ENCODE measurements at regions not wholly inside any gene's neighbourhood (a gene's known extent, or its start where the extent isn't known, plus 50 kb on each side); places are given as distances from the start of the nearest gene placed in this dataset.
A peak's percentile ranks its signal among the peaks of the same experiment; 100 is the strongest.

DNA sequence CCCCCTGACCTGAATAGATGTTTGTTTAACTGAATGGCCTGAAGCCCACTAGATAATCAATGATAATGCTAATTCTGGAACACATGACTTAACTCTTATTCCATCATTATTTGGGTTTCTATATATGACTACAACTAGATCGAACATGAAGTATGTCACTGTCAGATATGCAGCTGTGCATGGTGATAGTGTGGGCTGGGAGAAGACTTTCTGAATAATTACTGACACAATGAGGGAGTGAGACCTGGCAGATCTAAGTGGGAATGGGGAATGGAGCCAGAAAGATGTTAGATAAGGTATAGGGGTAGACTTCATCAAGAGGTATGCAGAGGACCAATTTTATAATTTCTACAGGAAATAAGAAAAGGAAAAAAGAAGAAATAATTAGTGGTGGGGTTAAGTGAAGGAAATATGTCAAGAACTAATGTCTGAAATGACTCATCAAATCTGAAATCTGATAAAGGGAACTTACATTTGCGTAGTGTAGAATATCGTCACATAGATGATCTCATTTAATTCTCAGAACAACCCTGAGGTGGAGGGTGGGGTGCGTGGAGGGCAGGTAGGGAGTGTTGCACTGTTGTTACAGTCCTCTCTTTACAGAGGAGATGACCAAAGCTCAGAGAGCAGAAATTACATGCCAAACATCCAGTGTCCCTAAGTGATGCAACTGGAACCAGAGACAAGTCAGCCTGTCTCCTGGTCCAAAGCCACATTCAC is 68.2 kb upstream of the EED start:
- TF ChIP-seq, protein P1, sequence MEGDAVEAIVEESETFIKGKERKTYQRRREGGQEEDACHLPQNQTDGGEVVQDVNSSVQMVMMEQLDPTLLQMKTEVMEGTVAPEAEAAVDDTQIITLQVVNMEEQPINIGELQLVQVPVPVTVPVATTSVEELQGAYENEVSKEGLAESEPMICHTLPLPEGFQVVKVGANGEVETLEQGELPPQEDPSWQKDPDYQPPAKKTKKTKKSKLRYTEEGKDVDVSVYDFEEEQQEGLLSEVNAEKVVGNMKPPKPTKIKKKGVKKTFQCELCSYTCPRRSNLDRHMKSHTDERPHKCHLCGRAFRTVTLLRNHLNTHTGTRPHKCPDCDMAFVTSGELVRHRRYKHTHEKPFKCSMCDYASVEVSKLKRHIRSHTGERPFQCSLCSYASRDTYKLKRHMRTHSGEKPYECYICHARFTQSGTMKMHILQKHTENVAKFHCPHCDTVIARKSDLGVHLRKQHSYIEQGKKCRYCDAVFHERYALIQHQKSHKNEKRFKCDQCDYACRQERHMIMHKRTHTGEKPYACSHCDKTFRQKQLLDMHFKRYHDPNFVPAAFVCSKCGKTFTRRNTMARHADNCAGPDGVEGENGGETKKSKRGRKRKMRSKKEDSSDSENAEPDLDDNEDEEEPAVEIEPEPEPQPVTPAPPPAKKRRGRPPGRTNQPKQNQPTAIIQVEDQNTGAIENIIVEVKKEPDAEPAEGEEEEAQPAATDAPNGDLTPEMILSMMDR (IDR thresholded peaks at IDR 0.05; ENCODE audit: extremely low read depth, missing control alignments): no peak
- DNase-seq (ENCODE audit: low spot score): peak; percentile 48

DNA sequence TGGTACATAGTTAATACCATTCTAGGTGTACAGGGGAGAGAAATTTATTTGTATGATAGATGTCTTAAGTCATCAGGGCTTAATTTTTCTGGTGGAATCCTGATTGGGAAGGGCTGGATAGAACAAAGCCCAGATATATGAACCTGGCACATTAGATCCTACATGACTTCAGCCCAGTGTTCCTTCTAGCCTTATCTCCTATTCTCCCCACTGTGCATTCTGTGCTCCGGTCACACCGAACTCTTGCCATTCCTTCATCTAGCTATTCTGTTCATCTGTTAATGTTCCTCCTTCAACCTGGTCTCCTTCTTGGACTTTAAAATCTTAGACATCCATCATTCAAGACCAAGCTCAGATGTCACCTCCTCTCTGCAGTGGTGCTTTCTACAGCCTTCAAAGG is 68.9 kb upstream of the EED start:
- TF ChIP-seq, protein P1 (IDR thresholded peaks at IDR 0.05; ENCODE audit: extremely low read depth, missing control alignments): no peak
- DNase-seq (ENCODE audit: low spot score): no peak

DNA sequence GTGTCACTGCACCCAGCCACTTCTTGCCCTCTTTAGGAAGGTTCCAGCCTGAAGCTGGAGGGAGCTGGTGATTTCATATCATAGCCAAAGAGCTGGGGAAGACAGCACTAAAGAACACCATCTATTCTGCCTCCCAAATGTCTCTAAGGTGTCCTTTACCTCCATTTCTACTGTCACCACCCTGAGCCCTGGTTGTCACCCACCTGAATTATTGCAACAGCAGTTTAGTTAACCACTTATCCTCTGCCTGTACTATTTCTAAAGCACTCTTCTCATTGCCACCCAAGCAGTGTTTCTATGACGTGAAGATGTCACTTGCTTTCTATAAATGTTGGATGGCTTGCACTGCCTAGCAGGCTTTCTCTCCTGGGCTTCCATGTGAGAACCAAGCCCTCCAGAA is 69.4 kb upstream of the EED start:
- DNase-seq (ENCODE audit: low spot score): no peak
- TF ChIP-seq, protein P1 (IDR thresholded peaks at IDR 0.05; ENCODE audit: extremely low read depth, missing control alignments): no peak

DNA sequence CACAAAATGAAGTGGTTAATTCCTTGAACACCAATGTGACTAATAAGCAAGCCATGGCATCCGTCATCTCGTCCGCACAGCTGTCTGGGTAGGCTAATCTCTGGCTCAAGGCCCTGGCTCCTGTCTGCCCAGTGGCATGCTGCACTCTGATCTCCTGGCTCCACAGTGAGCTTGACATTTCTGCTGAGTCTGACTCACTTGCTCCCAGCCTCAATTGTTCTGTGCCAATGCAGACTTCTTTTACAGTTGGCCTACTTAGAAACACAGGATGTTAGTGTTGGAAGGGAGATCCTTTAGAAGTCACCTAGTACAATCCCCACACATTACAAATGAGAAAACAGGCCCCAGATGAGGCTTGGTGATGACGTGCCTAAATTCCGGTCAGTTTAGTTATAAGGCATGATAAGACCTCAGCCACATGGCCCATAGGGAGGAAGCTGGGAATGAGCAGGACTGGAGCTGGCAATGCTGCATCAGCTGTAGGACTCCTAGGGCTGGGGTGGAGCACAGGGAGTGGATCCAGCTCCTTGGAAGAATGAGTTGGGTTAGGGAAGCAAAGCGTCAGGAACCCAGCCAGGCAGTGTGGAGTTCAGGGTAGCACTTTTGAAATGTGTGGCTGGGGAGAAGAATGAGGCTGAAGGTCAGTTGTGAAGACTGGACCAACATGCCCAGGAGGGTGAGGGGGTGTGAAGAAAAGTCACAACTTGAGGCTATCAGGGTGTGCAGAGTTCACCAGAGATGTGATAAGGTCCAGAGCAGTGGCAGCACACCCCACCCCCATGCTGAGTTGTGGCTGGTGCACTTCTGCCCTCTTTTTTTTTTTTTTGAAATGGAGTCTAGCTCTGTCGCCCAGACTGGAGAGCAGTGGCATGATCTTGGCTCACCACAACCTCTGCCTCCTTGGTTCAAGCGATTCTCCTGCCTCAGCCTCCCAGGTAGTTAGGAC is 70.2 kb upstream of the EED start:
- DNase-seq (ENCODE audit: low spot score): no peak
- TF ChIP-seq, protein P1 (IDR thresholded peaks at IDR 0.05; ENCODE audit: extremely low read depth, missing control alignments): no peak

DNA sequence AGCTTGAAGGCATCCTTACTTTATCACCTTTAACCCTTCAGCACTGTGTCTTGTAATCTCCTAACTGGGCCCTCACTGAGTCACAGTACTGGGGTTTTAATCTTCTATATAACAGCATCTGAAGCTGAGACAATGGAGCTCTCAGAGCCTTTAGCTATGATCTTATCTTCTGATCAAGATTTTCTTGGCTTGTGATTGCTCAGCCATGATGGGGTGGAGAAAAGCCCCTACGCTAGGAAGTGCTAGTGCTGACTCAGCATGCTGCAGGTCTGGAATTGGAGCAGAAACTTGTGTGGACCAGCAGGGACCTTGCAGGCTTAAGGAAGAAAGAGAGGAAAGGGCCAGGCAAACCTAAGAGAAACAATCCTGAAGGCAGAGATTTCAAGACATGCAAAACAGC is 71.7 kb upstream of the EED start:
- no peak for DNase-seq (ENCODE audit: low spot score)
- TF ChIP-seq, protein P1 (IDR thresholded peaks at IDR 0.05; ENCODE audit: extremely low read depth, missing control alignments): no peak

DNA sequence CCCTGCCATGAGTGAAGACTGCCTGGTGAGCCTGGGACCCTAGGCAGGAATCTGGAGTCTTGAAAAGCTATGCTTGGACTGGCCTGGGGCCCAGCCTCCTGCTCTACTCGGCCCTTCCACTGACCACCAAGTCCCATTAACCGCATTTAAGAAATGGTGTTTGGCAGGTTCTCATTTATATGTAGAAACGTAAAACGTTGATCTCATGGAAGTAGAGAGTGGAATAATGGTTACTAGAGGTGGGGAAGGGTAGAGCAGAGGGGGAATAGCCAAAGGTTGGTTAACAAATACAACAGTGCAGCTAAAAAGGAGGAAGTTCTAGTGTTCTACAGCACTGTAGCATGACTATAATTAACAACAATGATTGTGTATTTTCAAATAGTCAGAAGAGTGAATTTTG is 72.9 kb upstream of the EED start:
- TF ChIP-seq, protein P1 (IDR thresholded peaks at IDR 0.05; ENCODE audit: extremely low read depth, missing control alignments): no peak
- no peak for DNase-seq (ENCODE audit: low spot score)
